ENCODE measurements at regions not wholly inside any gene's neighbourhood (a gene's known extent, or its start where the extent isn't known, plus 50 kb on each side); places are given as distances from the start of the nearest gene placed in this dataset.
"Not testable (repeated sequence)": the region's sequence is repeated elsewhere in the genome, so short reads cannot be mapped to it uniquely, and the experiment has no call there.

- TF ChIP-seq ZFX (IDR thresholded peaks at IDR 0.05; ENCODE audit: borderline replicate concordance) (no peak), CTCF (IDR thresholded peaks at IDR 0.05) (no peak)
- no peak overlapping the region for H3K27ac ChIP-seq
These were observed 587.3 kb downstream of the TMA16 start for GRCh38 chr4:164081801-164082200.

- TF ChIP-seq ZFX (IDR thresholded peaks at IDR 0.05; ENCODE audit: borderline replicate concordance) (no peak), CTCF (IDR thresholded peaks at IDR 0.05) (no peak)
These were observed 593.2 kb downstream of the TMA16 start for GRCh38 chr4:164087733-164088132.

GRCh38 chr4:164095313-164096110 lies 601.0 kb downstream of the TMA16 start:
- H3K27ac ChIP-seq, result no peak overlapping the region
- no peak for TF ChIP-seq ZFX (IDR thresholded peaks at IDR 0.05; ENCODE audit: borderline replicate concordance)

More at GRCh38 chr4:164087733-164088132, 593.2 kb downstream of the TMA16 start:
- H3K27ac ChIP-seq, result no peak overlapping the region

- H3K27ac ChIP-seq, result no peak overlapping the region
- no peak for TF ChIP-seq ZFX (IDR thresholded peaks at IDR 0.05; ENCODE audit: borderline replicate concordance)
- no peak for TF ChIP-seq CTCF (IDR thresholded peaks at IDR 0.05)
These were observed 602.5 kb downstream of the TMA16 start for GRCh38 chr4:164096766-164097518.

GRCh38 chr4:164100741-164101365 lies 606.4 kb downstream of the TMA16 start:
- H3K27ac ChIP-seq, result not testable (repeated sequence)

- TF ChIP-seq ZFX (IDR thresholded peaks at IDR 0.05; ENCODE audit: borderline replicate concordance), result no peak
- no peak overlapping the region for H3K27ac ChIP-seq
These were observed 614.5 kb downstream of the TMA16 start for GRCh38 chr4:164108971-164109370.

GRCh38 chr4:164109503-164109902 lies 615.0 kb downstream of the TMA16 start:
- TF ChIP-seq CTCF (IDR thresholded peaks at IDR 0.05), result no peak
- no peak for TF ChIP-seq ZFX (IDR thresholded peaks at IDR 0.05; ENCODE audit: borderline replicate concordance)
- H3K27ac ChIP-seq, result no peak overlapping the region

- no peak overlapping the region for H3K27ac ChIP-seq
- TF ChIP-seq CTCF (IDR thresholded peaks at IDR 0.05), result no peak
- no peak for TF ChIP-seq ZFX (IDR thresholded peaks at IDR 0.05; ENCODE audit: borderline replicate concordance)
These were observed 620.7 kb downstream of the TMA16 start for GRCh38 chr4:164115236-164115635.

All from 22Rv1 (cell line).